IMR-90 (cell line): ENCODE measurements at regions not wholly inside any gene's neighbourhood (a gene's known extent, or its start where the extent isn't known, plus 50 kb on each side); places are given as distances from the start of the nearest gene placed in this dataset.

ENCODE experiments used
- ATAC-seq: fragments of 200-7000 bp; cut with Tn5 transposase; 2 replicates; pipeline ENCODE4 v1.9.1; 2020; ENCODE audit warnings: low read depth, mild to moderate bottlenecking, moderate library complexity
- BruUV-seq: library from RNA; stranded (reverse); fragments of 400-500 nt; replicated peaks from 2 replicates; lab custom pipeline; 2021; lab: Mats Ljungman, UMichigan
- CTCF ChIA-PET: fragments of 300-600 bp; formaldehyde crosslinking; extraction: SDS; loops from one replicate; lab custom pipeline; 2021; ENCODE audit warnings: antibody characterized with exemption; lab: Yijun Ruan, JAX
- POLR2A ChIA-PET: fragments of 300-600 bp; sonication (Branson Sonifier 250); formaldehyde crosslinking; loops from one replicate; lab custom pipeline; 2022; ENCODE audit warnings: antibody characterized with exemption; ENCODE audit not compliant: unreplicated experiment; lab: Charles Lee
- DNase-seq: peaks from one replicate; pipeline ENCODE4 v3.0.0; 2013
- H2AFZ ChIP-seq: replicated peaks from 2 replicates; pipeline ENCODE3; 2013; ENCODE audit warnings: low read length, mild to moderate bottlenecking; ENCODE audit not compliant: poor library complexity
- H2AK5ac ChIP-seq: 2 replicates; pipeline ENCODE4 v1.6.1; 2013; ENCODE audit warnings: low read depth, low read length, inconsistent platforms
- H2AK9ac ChIP-seq: replicated peaks from 2 replicates; pipeline ENCODE3; 2013; ENCODE audit warnings: mild to moderate bottlenecking, low read depth, low read length, moderate library complexity; ENCODE audit not compliant: poor library complexity
- H2BK120ac ChIP-seq: 2 replicates; pipeline ENCODE4 v1.6.1; 2013; ENCODE audit warnings: low read depth, low read length, inconsistent platforms
- H2BK15ac ChIP-seq: 3 replicates; pipeline ENCODE4 v1.6.1; 2013; ENCODE audit warnings: low read depth, low read length, inconsistent platforms
- H2BK20ac ChIP-seq: 2 replicates; pipeline ENCODE4 v1.6.1; 2013; ENCODE audit warnings: low read depth, mild to moderate bottlenecking, inconsistent platforms, low read length, moderate library complexity
- H2BK5ac ChIP-seq: 2 replicates; pipeline ENCODE4 v1.6.1; 2013; ENCODE audit warnings: mild to moderate bottlenecking, low read depth, low read length, inconsistent platforms; ENCODE audit not compliant: poor library complexity, severe bottlenecking
- H3K14ac ChIP-seq: replicated peaks from 2 replicates; pipeline ENCODE4 v1.6.1; 2013; ENCODE audit warnings: low read depth, low read length, inconsistent platforms
- H3K18ac ChIP-seq: 2 replicates; pipeline ENCODE4 v1.6.1; 2013; ENCODE audit warnings: low read depth, low read length, control low read depth
- H3K23ac ChIP-seq: 2 replicates; pipeline ENCODE4 v1.6.1; 2013; ENCODE audit warnings: low read depth, low read length, inconsistent platforms
- H3K27ac ChIP-seq: 2 replicates; pipeline ENCODE4 v1.5.1; 2013; ENCODE audit warnings: mild to moderate bottlenecking, control low read depth, low read length; ENCODE audit not compliant: insufficient read depth
- H3K27me3 ChIP-seq: 2 replicates; pipeline ENCODE4 v1.6.1; 2013; ENCODE audit warnings: low read length; ENCODE audit not compliant: control insufficient read depth, insufficient read depth
- H3K36me3 ChIP-seq: 2 replicates; pipeline ENCODE4 v1.6.1; 2013; ENCODE audit warnings: low read length, mixed read lengths; ENCODE audit not compliant: control insufficient read depth, insufficient read depth
- H3K4ac ChIP-seq: 2 replicates; pipeline ENCODE4 v1.6.1; 2013; ENCODE audit warnings: low read depth, low read length, inconsistent platforms
- H3K4me1 ChIP-seq: 2 replicates; pipeline ENCODE4 v1.6.1; 2013; ENCODE audit warnings: low read length, mixed read lengths; ENCODE audit not compliant: control insufficient read depth, insufficient read depth
- H3K4me2 ChIP-seq: 2 replicates; pipeline ENCODE4 v1.6.1; 2013; ENCODE audit warnings: low read depth, mild to moderate bottlenecking, control low read depth, low read length, moderate library complexity
- H3K4me3 ChIP-seq: 2 replicates; pipeline ENCODE4 v1.5.1; 2013; ENCODE audit warnings: low read depth, mild to moderate bottlenecking, control low read depth, low read length, moderate library complexity; ENCODE audit not compliant: insufficient read depth
- H3K56ac ChIP-seq: 2 replicates; pipeline ENCODE4 v1.6.1; 2013; ENCODE audit warnings: low read length, inconsistent platforms; ENCODE audit not compliant: insufficient read depth; ENCODE audit errors: extremely low read depth
- H3K79me1 ChIP-seq, 2 experiments: 2 replicates each; pipeline ENCODE4 v1.6.1; 2013; ENCODE audit warnings: low read length in 2 of 2, inconsistent platforms in 1 of 2, low read depth in 1 of 2
- H3K9ac ChIP-seq: 2 replicates; pipeline ENCODE4 v1.6.1; 2013; ENCODE audit warnings: low read depth, low read length, control low read depth
- H3K9me1 ChIP-seq: 2 replicates; pipeline ENCODE4 v1.6.1; 2013; ENCODE audit warnings: low read length, inconsistent platforms; ENCODE audit not compliant: insufficient read depth
- H3K9me3 ChIP-seq: 2 replicates; pipeline ENCODE4 v1.6.1; 2013; ENCODE audit warnings: low read length; ENCODE audit not compliant: control insufficient read depth, insufficient read depth
- H4K20me1 ChIP-seq: 2 replicates; pipeline ENCODE4 v1.6.1; 2013; ENCODE audit warnings: low read length, inconsistent platforms; ENCODE audit not compliant: insufficient read depth
- H4K5ac ChIP-seq: 2 replicates; pipeline ENCODE4 v1.6.1; 2013; ENCODE audit warnings: mild to moderate bottlenecking, low read depth, low read length, control low read depth
- H4K8ac ChIP-seq, 2 experiments: 2 replicates each; pipeline ENCODE4 v1.6.1; 2013; ENCODE audit warnings: low read depth in 2 of 2, low read length in 2 of 2, control low read depth in 1 of 2, inconsistent platforms in 1 of 2
- H4K91ac ChIP-seq: 2 replicates; pipeline ENCODE4 v1.6.1; 2013; ENCODE audit warnings: low read depth, low read length, inconsistent platforms; ENCODE audit not compliant: insufficient read depth
- BHLHE40 ChIP-seq: fragments of 150-350 bp; IDR thresholded peaks from 2 replicates; pipeline ENCODE4 v1.6.1; 2016; ENCODE audit warnings: mild to moderate bottlenecking, low read depth, low read length
- CEBPB ChIP-seq: IDR thresholded peaks from 2 replicates; pipeline ENCODE4 v1.6.1; 2012; ENCODE audit warnings: low read depth, low read length, improper control_type of control experiment
- CHD1 ChIP-seq: IDR thresholded peaks from 2 replicates; pipeline ENCODE4 v1.6.1; 2012; ENCODE audit warnings: low read depth, low read length, improper control_type of control experiment
- FOS ChIP-seq: fragments of 150-350 bp; IDR thresholded peaks from 2 replicates; pipeline ENCODE4 v1.6.1; 2016; ENCODE audit warnings: low read depth, low read length
- MAFK ChIP-seq: IDR thresholded peaks from 2 replicates; pipeline ENCODE4 v1.6.1; 2012; ENCODE audit warnings: low read depth, low read length, improper control_type of control experiment
- MAZ ChIP-seq: IDR thresholded peaks from 2 replicates; pipeline ENCODE4 v1.6.1; 2012; ENCODE audit warnings: low read depth, mild to moderate bottlenecking, low read length, improper control_type of control experiment, moderate library complexity, borderline replicate concordance
- MXI1 ChIP-seq: IDR thresholded peaks from 2 replicates; pipeline ENCODE4 v1.6.1; 2012; ENCODE audit warnings: low read depth, mild to moderate bottlenecking, low read length, moderate library complexity, borderline replicate concordance
- NFE2L2 ChIP-seq: fragments of 150-350 bp; IDR thresholded peaks from 2 replicates; pipeline ENCODE4 v1.6.1; 2016; ENCODE audit warnings: low read depth, mild to moderate bottlenecking, low read length
- POLR2A ChIP-seq: IDR thresholded peaks from 2 replicates; pipeline ENCODE4 v1.6.1; 2012; ENCODE audit warnings: mild to moderate bottlenecking, low read depth, low read length
- RAD21 ChIP-seq: IDR thresholded peaks from 2 replicates; pipeline ENCODE4 v1.6.1; 2012; ENCODE audit warnings: low read length, improper control_type of control experiment
- RCOR1 ChIP-seq: IDR thresholded peaks from 2 replicates; pipeline ENCODE4 v1.6.1; 2012; ENCODE audit warnings: mild to moderate bottlenecking, low read length, improper control_type of control experiment; ENCODE audit not compliant: insufficient replicate concordance
- RFX5 ChIP-seq: IDR thresholded peaks from 2 replicates; pipeline ENCODE4 v1.8.0; 2012; ENCODE audit warnings: low read depth, mild to moderate bottlenecking, low read length, moderate library complexity
- SMC3 ChIP-seq: fragments of 150-350 bp; IDR thresholded peaks from 2 replicates; pipeline ENCODE4 v1.6.1; 2016; ENCODE audit warnings: low read depth, mild to moderate bottlenecking, antibody characterized with exemption, low read length, moderate library complexity
- WGBS, 2 experiments: methylation state at CpG; one replicate each; pipeline versions ENCODE4 v1.1.5 to v1.1.7; 2013; ENCODE audit warnings: missing lambda C conversion rate in 2 of 2; ENCODE audit not compliant: insufficient read length in 1 of 2; ENCODE audit errors: extremely low coverage in 2 of 2; 5-methylcytosine and 5-hydroxymethylcytosine counted together
- dilution Hi-C: fragments of 300-500 bp; cut with HindIII; formaldehyde crosslinking; loops from one replicate; pipeline ENCODE4 v1.14.3; 2018; ENCODE audit warnings: low sequenced_read_pairs; ENCODE audit not compliant: unreplicated experiment
- in situ Hi-C: fragments of 300-500 bp; cut with MboI; formaldehyde crosslinking; loops from 3 replicates; pipeline ENCODE4 v1.14.3; 2019; ENCODE audit warnings: low sequenced_read_pairs, inconsistent platforms, mixed read lengths
- intact Hi-C: fragments of 100-400 bp; cut with micrococcal nuclease; formaldehyde crosslinking; loops from 2 replicates; pipeline ENCODE4 v1.10.0; 2022
- TF ChIP-seq, protein P1 (sequence below): conservative IDR thresholded peaks from 2 replicates; pipeline ENCODE4 v1.5.1; 2012; ENCODE audit warnings: mild to moderate bottlenecking, low read depth, low read length, improper control_type of control experiment
- TF ChIP-seq, protein P2 (sequence below): fragments of 150-350 bp; IDR thresholded peaks from 2 replicates; pipeline ENCODE4 v1.6.1; 2017; ENCODE audit warnings: mild to moderate bottlenecking, antibody characterized with exemption, low read length, low read depth
- TF ChIP-seq, protein P3 (sequence below): fragments of 150-350 bp; IDR thresholded peaks from 2 replicates; pipeline ENCODE4 v1.6.1; 2016; ENCODE audit warnings: low read depth, mild to moderate bottlenecking, low read length, moderate library complexity, borderline replicate concordance

DNA sequence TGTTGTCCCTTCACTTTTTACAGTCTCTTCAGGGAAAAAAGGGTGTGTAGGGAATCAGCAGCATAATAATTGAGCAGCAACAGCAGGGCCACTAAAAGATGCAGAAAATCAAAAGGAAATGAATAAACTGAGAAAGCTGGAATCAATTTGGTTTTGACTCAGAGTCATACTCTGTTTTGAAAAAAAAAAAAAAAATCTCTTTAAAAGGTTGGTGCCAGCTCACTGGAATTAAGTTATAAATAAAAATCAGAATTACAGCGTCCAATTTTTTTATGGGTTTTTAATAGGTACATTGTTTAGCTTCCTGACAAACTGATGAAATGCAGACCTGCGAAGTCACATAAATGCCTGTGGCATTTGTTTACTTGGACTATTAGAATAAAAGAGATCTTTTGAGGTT, 231.9 kb downstream of the COG6 start:
- no peak overlapping the region for H3K9ac ChIP-seq
- H2AK9ac ChIP-seq = no peak overlapping the region
- H2BK20ac ChIP-seq = no peak overlapping the region
- H3K56ac ChIP-seq = no peak overlapping the region
- in situ Hi-C loops = no loop called here
- dilution Hi-C loops = no loop called here
- peaks cover 4% of the 10 kb centered on the region; the same call in 1 of the 2 replicates for H3K9me3 ChIP-seq
- no peaks in the 10 kb centered on the region for H3K36me3 ChIP-seq
- no peak overlapping the region for H3K18ac ChIP-seq
- no peaks in the 10 kb centered on the region for H4K20me1 ChIP-seq
- no peak overlapping the region for H2BK5ac ChIP-seq
- no peak overlapping the region for H3K27ac ChIP-seq
- no peak overlapping the region for H3K23ac ChIP-seq
- H4K91ac ChIP-seq = no peak overlapping the region
- H4K5ac ChIP-seq = no peak overlapping the region
- TF ChIP-seq CEBPB (no peak), MAZ (no peak), CHD1 (no peak), RAD21 (no peak), MAFK (no peak), NFE2L2 (no peak), SMC3 (no peak), RFX5 (no peak), POLR2A (no peak), RCOR1 (no peak), FOS (no peak), MXI1 (no peak), BHLHE40 (no peak)
- TF ChIP-seq, protein P1, sequence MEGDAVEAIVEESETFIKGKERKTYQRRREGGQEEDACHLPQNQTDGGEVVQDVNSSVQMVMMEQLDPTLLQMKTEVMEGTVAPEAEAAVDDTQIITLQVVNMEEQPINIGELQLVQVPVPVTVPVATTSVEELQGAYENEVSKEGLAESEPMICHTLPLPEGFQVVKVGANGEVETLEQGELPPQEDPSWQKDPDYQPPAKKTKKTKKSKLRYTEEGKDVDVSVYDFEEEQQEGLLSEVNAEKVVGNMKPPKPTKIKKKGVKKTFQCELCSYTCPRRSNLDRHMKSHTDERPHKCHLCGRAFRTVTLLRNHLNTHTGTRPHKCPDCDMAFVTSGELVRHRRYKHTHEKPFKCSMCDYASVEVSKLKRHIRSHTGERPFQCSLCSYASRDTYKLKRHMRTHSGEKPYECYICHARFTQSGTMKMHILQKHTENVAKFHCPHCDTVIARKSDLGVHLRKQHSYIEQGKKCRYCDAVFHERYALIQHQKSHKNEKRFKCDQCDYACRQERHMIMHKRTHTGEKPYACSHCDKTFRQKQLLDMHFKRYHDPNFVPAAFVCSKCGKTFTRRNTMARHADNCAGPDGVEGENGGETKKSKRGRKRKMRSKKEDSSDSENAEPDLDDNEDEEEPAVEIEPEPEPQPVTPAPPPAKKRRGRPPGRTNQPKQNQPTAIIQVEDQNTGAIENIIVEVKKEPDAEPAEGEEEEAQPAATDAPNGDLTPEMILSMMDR = no peak
- TF ChIP-seq, protein P2, sequence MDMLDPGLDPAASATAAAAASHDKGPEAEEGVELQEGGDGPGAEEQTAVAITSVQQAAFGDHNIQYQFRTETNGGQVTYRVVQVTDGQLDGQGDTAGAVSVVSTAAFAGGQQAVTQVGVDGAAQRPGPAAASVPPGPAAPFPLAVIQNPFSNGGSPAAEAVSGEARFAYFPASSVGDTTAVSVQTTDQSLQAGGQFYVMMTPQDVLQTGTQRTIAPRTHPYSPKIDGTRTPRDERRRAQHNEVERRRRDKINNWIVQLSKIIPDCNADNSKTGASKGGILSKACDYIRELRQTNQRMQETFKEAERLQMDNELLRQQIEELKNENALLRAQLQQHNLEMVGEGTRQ = no peak
- TF ChIP-seq, protein P3, sequence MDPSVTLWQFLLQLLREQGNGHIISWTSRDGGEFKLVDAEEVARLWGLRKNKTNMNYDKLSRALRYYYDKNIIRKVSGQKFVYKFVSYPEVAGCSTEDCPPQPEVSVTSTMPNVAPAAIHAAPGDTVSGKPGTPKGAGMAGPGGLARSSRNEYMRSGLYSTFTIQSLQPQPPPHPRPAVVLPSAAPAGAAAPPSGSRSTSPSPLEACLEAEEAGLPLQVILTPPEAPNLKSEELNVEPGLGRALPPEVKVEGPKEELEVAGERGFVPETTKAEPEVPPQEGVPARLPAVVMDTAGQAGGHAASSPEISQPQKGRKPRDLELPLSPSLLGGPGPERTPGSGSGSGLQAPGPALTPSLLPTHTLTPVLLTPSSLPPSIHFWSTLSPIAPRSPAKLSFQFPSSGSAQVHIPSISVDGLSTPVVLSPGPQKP = no peak
- no peak overlapping the region for H2AK5ac ChIP-seq
- H2BK120ac ChIP-seq = no peak overlapping the region
- no peak overlapping the region for H2BK15ac ChIP-seq
- no peak overlapping the region for H4K8ac ChIP-seq
- no peak overlapping the region for H2AFZ ChIP-seq
- H3K4ac ChIP-seq = no peak overlapping the region
- ChIA-PET POLR2A (no interaction called here), CTCF (interaction anchor here (0.6 kb wide), 1 partner anchor 17 kb away, joined by 4 read pairs; no protein-coding TSS in a partner anchor)
- H3K4me2 ChIP-seq = no peak overlapping the region
- no TSS peak for BruUV-seq
- H3K27me3 ChIP-seq = no peaks in the 10 kb centered on the region
- H3K4me1 ChIP-seq = no peaks in the 10 kb centered on the region
- ATAC-seq (no peak), DNase-seq (no peak)
- H3K79me1 ChIP-seq = no peaks in the 10 kb centered on the region
- H3K9me1 ChIP-seq = no peaks in the 10 kb centered on the region
- no CpG with 5 or more reads among the region's 2 CpGs for WGBS, 2 experiments
- H3K14ac ChIP-seq = no peak overlapping the region
- H3K4me3 ChIP-seq = no peak overlapping the region
- intact Hi-C loops = no loop called here
